Duodenal mucosa (tissue), 2 donors: ENCODE measurements at regions not wholly inside any gene's neighbourhood (a gene's known extent, or its start where the extent isn't known, plus 50 kb on each side); places are given as distances from the start of the nearest gene placed in this dataset.
"Not testable (repeated sequence)": the region's sequence is repeated elsewhere in the genome, so short reads cannot be mapped to it uniquely, and the experiment has no call there.

Experiments used
- H3K27ac ChIP-seq: one replicate; pipeline ENCODE4 v1.7.0; 2013; ENCODE audit warnings: low read depth, low read length
- H3K27me3 ChIP-seq, 2 donors: one replicate each; pipeline ENCODE4 v1.7.0; 2013; ENCODE audit warnings: low read length in 2 of 2, control low read depth in 1 of 2; ENCODE audit not compliant: insufficient read depth in 2 of 2, control insufficient read depth in 1 of 2
- H3K36me3 ChIP-seq, 2 donors: one replicate each; pipeline ENCODE4 v1.7.0; 2013; ENCODE audit warnings: low read length in 2 of 2, control low read depth in 1 of 2; ENCODE audit not compliant: insufficient read depth in 2 of 2, control insufficient read depth in 1 of 2
- H3K4me1 ChIP-seq, 2 donors: one replicate each; pipeline ENCODE4 v1.7.0; 2013; ENCODE audit warnings: low read length in 2 of 2, control low read depth in 1 of 2; ENCODE audit not compliant: insufficient read depth in 2 of 2, control insufficient read depth in 1 of 2
- H3K4me3 ChIP-seq, 2 donors: one replicate each; pipeline ENCODE4 v1.7.0; 2013; ENCODE audit warnings: low read length in 2 of 2, low read depth in 1 of 2
- H3K9ac ChIP-seq, 2 donors: one replicate each; pipeline ENCODE4 v1.7.0; 2013; ENCODE audit warnings: low read length in 2 of 2, low read depth in 1 of 2
- H3K9me3 ChIP-seq, 2 donors: one replicate each; pipeline ENCODE4 v1.7.0; 2013; ENCODE audit warnings: low read length in 2 of 2, control low read depth in 1 of 2; ENCODE audit not compliant: control insufficient read depth in 1 of 2

- H3K4me3 ChIP-seq = no peak overlapping the region
- no peak overlapping the region for H3K9ac ChIP-seq
- H3K27ac ChIP-seq = no peak overlapping the region
- H3K4me1 ChIP-seq = no peaks in the 10 kb centered on the region
- no peaks in the 10 kb centered on the region for H3K27me3 ChIP-seq
- H3K36me3 ChIP-seq = no peaks in the 10 kb centered on the region
- H3K9me3 ChIP-seq = no peaks in the 10 kb centered on the region
Observed at GRCh38 chr5:88051148-88051547, 217.5 kb downstream of the TMEM161B start.

GRCh38 chr5:88049737-88050136, 218.9 kb downstream of the TMEM161B start:
- no peak overlapping the region for H3K27ac ChIP-seq
- no peak overlapping the region for H3K9ac ChIP-seq
- no peaks in the 10 kb centered on the region for H3K36me3 ChIP-seq
- H3K4me3 ChIP-seq = no peak overlapping the region
- H3K27me3 ChIP-seq = no peaks in the 10 kb centered on the region
- H3K4me1 ChIP-seq = no peaks in the 10 kb centered on the region
- no peaks in the 10 kb centered on the region for H3K9me3 ChIP-seq

GRCh38 chr5:88049156-88049555, 219.5 kb downstream of the TMEM161B start:
- Histone ChIP-seq H3K36me3 (no peaks in the 10 kb centered on the region), H3K27me3 (no peaks in the 10 kb centered on the region), H3K4me1 (no peaks in the 10 kb centered on the region), H3K9me3 (no peaks in the 10 kb centered on the region), H3K9ac (no peak overlapping the region), H3K27ac (no peak overlapping the region), H3K4me3 (no peak overlapping the region)

- H3K4me3 ChIP-seq = no peak overlapping the region
- no peaks in the 10 kb centered on the region for H3K36me3 ChIP-seq
- H3K4me1 ChIP-seq = no peaks in the 10 kb centered on the region
- no peaks in the 10 kb centered on the region for H3K27me3 ChIP-seq
- no peak overlapping the region for H3K27ac ChIP-seq
- H3K9ac ChIP-seq = no peak overlapping the region
- H3K9me3 ChIP-seq = no peaks in the 10 kb centered on the region
Observed at GRCh38 chr5:88045931-88046461, 222.6 kb downstream of the TMEM161B start.

- Histone ChIP-seq H3K27ac (no peak overlapping the region), H3K9ac (no peak overlapping the region), H3K4me1 (no peaks in the 10 kb centered on the region), H3K27me3 (no peaks in the 10 kb centered on the region), H3K36me3 (no peaks in the 10 kb centered on the region), H3K4me3 (no peak overlapping the region), H3K9me3 (no peaks in the 10 kb centered on the region)
Observed at GRCh38 chr5:88045165-88045564, 223.5 kb downstream of the TMEM161B start.

GRCh38 chr5:88034520-88034919, 234.1 kb downstream of the TMEM161B start:
- Histone ChIP-seq H3K27me3 (no peaks in the 10 kb centered on the region), H3K4me1 (no peaks in the 10 kb centered on the region), H3K9ac (no peak overlapping the region), H3K27ac (no peak overlapping the region), H3K4me3 (no peak overlapping the region), H3K36me3 (no peaks in the 10 kb centered on the region), H3K9me3 (no peaks in the 10 kb centered on the region)

GRCh38 chr5:88033191-88033590, 235.5 kb downstream of the TMEM161B start:
- Histone ChIP-seq H3K4me1 (no peaks in the 10 kb centered on the region), H3K9me3 (no peaks in the 10 kb centered on the region), H3K4me3 (no peak overlapping the region), H3K27ac (no peak overlapping the region), H3K27me3 (no peaks in the 10 kb centered on the region), H3K9ac (no peak overlapping the region), H3K36me3 (no peaks in the 10 kb centered on the region)

GRCh38 chr5:88029011-88029410, 239.6 kb downstream of the TMEM161B start:
- no peak overlapping the region for H3K9ac ChIP-seq
- no peak overlapping the region for H3K27ac ChIP-seq
- H3K4me1 ChIP-seq = no peaks in the 10 kb centered on the region
- H3K9me3 ChIP-seq = no peaks in the 10 kb centered on the region
- H3K36me3 ChIP-seq = no peaks in the 10 kb centered on the region
- no peak overlapping the region for H3K4me3 ChIP-seq
- no peaks in the 10 kb centered on the region for H3K27me3 ChIP-seq

- H3K4me3 ChIP-seq = no peak overlapping the region
- H3K9ac ChIP-seq = no peak overlapping the region
- H3K9me3 ChIP-seq = no peaks in the 10 kb centered on the region
- no peaks in the 10 kb centered on the region for H3K36me3 ChIP-seq
- H3K27ac ChIP-seq = no peak overlapping the region
- H3K27me3 ChIP-seq = no peaks in the 10 kb centered on the region
- no peaks in the 10 kb centered on the region for H3K4me1 ChIP-seq
Observed at GRCh38 chr5:88021141-88021540, 247.5 kb downstream of the TMEM161B start.

- H3K4me3 ChIP-seq = not testable (repeated sequence)
Observed at GRCh38 chr5:88014984-88015383, 253.7 kb downstream of the TMEM161B start.

GRCh38 chr5:88000877-88001276, 267.8 kb downstream of the TMEM161B start:
- H3K36me3 ChIP-seq = no peaks in the 10 kb centered on the region
- no peak overlapping the region for H3K4me3 ChIP-seq
- no peak overlapping the region for H3K27ac ChIP-seq
- H3K27me3 ChIP-seq = no peaks in the 10 kb centered on the region
- H3K9ac ChIP-seq = no peak overlapping the region
- no peaks in the 10 kb centered on the region for H3K4me1 ChIP-seq
- no peaks in the 10 kb centered on the region for H3K9me3 ChIP-seq

More at GRCh38 chr5:88014984-88015383, 253.7 kb downstream of the TMEM161B start:
- not testable (repeated sequence) for H3K27me3 ChIP-seq, H3K9me3 ChIP-seq, H3K36me3 ChIP-seq, H3K27ac ChIP-seq, H3K4me1 ChIP-seq, H3K9ac ChIP-seq
